HG02852 (cell line): ENCODE measurements at regions not wholly inside any gene's neighbourhood (a gene's known extent, or its start where the extent isn't known, plus 50 kb on each side); places are given as distances from the start of the nearest gene placed in this dataset.
"Not testable (repeated sequence)": the region's sequence is repeated elsewhere in the genome, so short reads cannot be mapped to it uniquely, and the experiment has no call there.

Experiments
- ATAC-seq: cut with Tn5 transposase; IDR thresholded peaks from one replicate; pipeline ENCODE4 v1.9.1; 2021; ENCODE audit warnings: mild to moderate bottlenecking, moderate library complexity; ENCODE audit not compliant: unreplicated experiment

GRCh38 chr1:148386617-148387016 lies 96.5 kb downstream of the PPIAL4G start:
- no peak for ATAC-seq

GRCh38 chr1:148386031-148386398 lies 97.1 kb downstream of the PPIAL4G start:
- ATAC-seq, result not testable (repeated sequence)

GRCh38 chr1:148385371-148386030 lies 97.6 kb downstream of the PPIAL4G start:
- ATAC-seq, result no peak

GRCh38 chr1:148383966-148384365 lies 99.1 kb downstream of the PPIAL4G start:
- ATAC-seq, result no peak

- ATAC-seq, result no peak
Measured at GRCh38 chr1:148379697-148380096, 103.4 kb downstream of the PPIAL4G start.

- no peak for ATAC-seq
Measured at GRCh38 chr1:148379170-148379500, 104.0 kb downstream of the PPIAL4G start.

GRCh38 chr1:148377992-148378391 lies 105.1 kb downstream of the PPIAL4G start:
- not testable (repeated sequence) for ATAC-seq

- ATAC-seq, result not testable (repeated sequence)
Measured at GRCh38 chr1:148377045-148377444, 106.1 kb downstream of the PPIAL4G start.

- no peak for ATAC-seq
Measured at GRCh38 chr1:148374101-148374500, 109.0 kb downstream of the PPIAL4G start.

GRCh38 chr1:148373192-148373925 lies 109.7 kb downstream of the PPIAL4G start:
- ATAC-seq, result no peak

GRCh38 chr1:148372731-148373130 lies 110.4 kb downstream of the PPIAL4G start:
- no peak for ATAC-seq

GRCh38 chr1:148372051-148372726 lies 110.9 kb downstream of the PPIAL4G start:
- ATAC-seq, result not testable (repeated sequence)

GRCh38 chr1:148371551-148371994 lies 111.5 kb downstream of the PPIAL4G start:
- peak; percentile 47 for ATAC-seq

- not testable (repeated sequence) for ATAC-seq
Measured at GRCh38 chr1:148370661-148371060, 112.4 kb downstream of the PPIAL4G start.

GRCh38 chr1:148367596-148367995 lies 115.5 kb downstream of the PPIAL4G start:
- no peak for ATAC-seq

- ATAC-seq, result not testable (repeated sequence)
Measured at GRCh38 chr1:148366136-148366753, 116.9 kb downstream of the PPIAL4G start.

- not testable (repeated sequence) for ATAC-seq
Measured at GRCh38 chr1:148365151-148365550, 118.0 kb downstream of the PPIAL4G start.

- not testable (repeated sequence) for ATAC-seq
Measured at GRCh38 chr1:148363979-148364378, 119.1 kb downstream of the PPIAL4G start.

- no peak for ATAC-seq
Measured at GRCh38 chr1:148363439-148363810, 119.7 kb downstream of the PPIAL4G start.

- no peak for ATAC-seq
Measured at GRCh38 chr1:148362626-148363438, 120.3 kb downstream of the PPIAL4G start.

GRCh38 chr1:148362216-148362611 lies 120.9 kb downstream of the PPIAL4G start:
- ATAC-seq, result no peak
